ENCODE measurements at regions not wholly inside any gene's neighbourhood (a gene's known extent, or its start where the extent isn't known, plus 50 kb on each side); places are given as distances from the start of the nearest gene placed in this dataset.
A peak's percentile ranks its signal among the peaks of the same experiment; 100 is the strongest.

DNA sequence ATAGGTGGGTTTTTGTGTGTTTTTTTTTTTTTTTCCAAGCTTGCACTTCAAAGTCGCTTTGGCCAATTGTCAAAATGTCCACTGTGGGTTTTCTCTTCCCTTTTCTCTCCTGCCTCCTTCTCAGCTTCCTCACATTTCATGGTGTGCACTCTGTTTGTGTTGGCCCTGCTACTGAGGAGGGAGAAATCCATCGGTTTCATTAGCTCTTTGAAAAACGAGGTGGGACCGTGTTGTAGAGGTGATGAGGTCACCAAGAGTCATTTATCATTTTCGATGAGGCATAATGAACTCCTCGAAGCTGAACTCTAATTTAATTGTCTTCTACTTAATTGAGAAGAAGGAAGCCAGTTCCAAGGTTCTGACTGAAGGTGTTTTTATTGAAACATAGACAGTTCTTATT, 174.4 kb upstream of the TOX3 start:
- no peaks in the 10 kb centered on the region for H3K36me3 ChIP-seq (replicated peaks in 1 of 2; ENCODE audit: control insufficient read depth in 1 of 2, insufficient read depth in 2 of 2, low read length in 2 of 2)
- no peaks in the 10 kb centered on the region for H3K4me1 ChIP-seq (ENCODE audit: insufficient read depth, low read length)
- no peak overlapping the region for H2AFZ ChIP-seq (ENCODE audit: low read length)
- DNase-seq (ENCODE audit: low spot score) (no peak), FAIRE-seq (no peak), ATAC-seq (no peak)
- 8% methylated on average over 6 of the region's 6 CpGs for WGBS (ENCODE audit: low lambda C conversion rate)
- CTCF ChIA-PET (ENCODE audit: low intra/inter-chr PET ratio, low total read pairs) = no interaction called here
- intact Hi-C loops (cut with micrococcal nuclease; ENCODE audit: unreplicated experiment) = no loop called here
- no peaks in the 10 kb centered on the region for H3K9me3 ChIP-seq (ENCODE audit: low read length)
- H3K79me2 ChIP-seq (ENCODE audit: insufficient read depth, low read length) = no peaks in the 10 kb centered on the region
- peaks cover 2 to 3% of the 10 kb centered on the region in 2 experiments; a peak in 1 of 5 replicates for H3K27me3 ChIP-seq (ENCODE audit: control insufficient read depth in 1 of 2, insufficient read depth in 2 of 2, low read length in 2 of 2)
- in situ Hi-C loops (cut with HindIII; ENCODE audit: extremely low pct_ligation_motif_present, low pct_unique_long_range_greater_than_20kb) = no loop called here
- no peak overlapping the region for H3K4me2 ChIP-seq (ENCODE audit: low read depth, low read length)
- H3K27ac ChIP-seq (ENCODE audit: extremely low read length, insufficient read depth, low read length) = no peak overlapping the region
- H4K20me1 ChIP-seq (ENCODE audit: insufficient read depth, low read length) = no peaks in the 10 kb centered on the region
- no TSS peak for BruUV-seq (replicated peaks)
- TF ChIP-seq EHMT2 (IDR thresholded peaks at IDR 0.05; ENCODE audit: borderline replicate concordance, low read depth, low read length) = no peak
- peak; percentile 38; the same call in 1 of the 2 replicates for TF ChIP-seq ATF7 (IDR thresholded peaks at IDR 0.05)
- TF ChIP-seq ATF7 (CRISPR knock-in tag; IDR thresholded peaks at IDR 0.05) = no peak
- no peak for TF ChIP-seq ZNF639 (CRISPR knock-in tag; conservative IDR thresholded peaks at IDR 0.05)
- H3K4me3 ChIP-seq (replicated peaks in 1 of 3; ENCODE audit: insufficient read depth in 1 of 3, low read depth in 2 of 3, low read length in 3 of 3) = no peak overlapping the region
- H3K9ac ChIP-seq (ENCODE audit: insufficient read depth, low read depth, low read length) = no peak overlapping the region
- POLR2A ChIA-PET = no interaction called here

- no peak overlapping the region for H3K27ac ChIP-seq (ENCODE audit: extremely low read length, insufficient read depth, low read length)
- DNase-seq (ENCODE audit: low spot score) (no peak), FAIRE-seq (no peak), ATAC-seq (no peak)
- no peak overlapping the region for H3K4me3 ChIP-seq (replicated peaks in 1 of 3; ENCODE audit: insufficient read depth in 1 of 3, low read depth in 2 of 3, low read length in 3 of 3)
- no peaks in the 10 kb centered on the region for H3K79me2 ChIP-seq (ENCODE audit: insufficient read depth, low read length)
- intact Hi-C loops (cut with micrococcal nuclease; ENCODE audit: unreplicated experiment) (no loop called here), in situ Hi-C loops (cut with HindIII; ENCODE audit: extremely low pct_ligation_motif_present, low pct_unique_long_range_greater_than_20kb) (no loop called here)
- no peaks in the 10 kb centered on the region for H4K20me1 ChIP-seq (ENCODE audit: insufficient read depth, low read length)
- no peak overlapping the region for H3K9ac ChIP-seq (ENCODE audit: insufficient read depth, low read depth, low read length)
- peaks cover 3 to 18% of the 10 kb centered on the region in 2 experiments; a peak in 2 of 5 replicates for H3K27me3 ChIP-seq (ENCODE audit: control insufficient read depth in 1 of 2, insufficient read depth in 2 of 2, low read length in 2 of 2)
- H3K36me3 ChIP-seq (replicated peaks in 1 of 2; ENCODE audit: control insufficient read depth in 1 of 2, insufficient read depth in 2 of 2, low read length in 2 of 2) = no peaks in the 10 kb centered on the region
- 17% methylated on average over 3 of the region's 4 CpGs for WGBS (ENCODE audit: low lambda C conversion rate)
- H3K9me3 ChIP-seq (ENCODE audit: low read length) = no peaks in the 10 kb centered on the region
- H3K4me2 ChIP-seq (ENCODE audit: low read depth, low read length) = no peak overlapping the region
- no peak for TF ChIP-seq ZNF75D (CRISPR knock-in tag; IDR thresholded peaks at IDR 0.05; ENCODE audit: borderline replicate concordance)
- TF ChIP-seq MAX (IDR thresholded peaks at IDR 0.05) = no peak
- TF ChIP-seq ZFP36 (IDR thresholded peaks at IDR 0.05; ENCODE audit: borderline replicate concordance, low read depth, low read length, partially characterized antibody) = no peak
- TF ChIP-seq ZNF556 (CRISPR knock-in tag; IDR thresholded peaks at IDR 0.05; ENCODE audit: borderline replicate concordance) = no peak
- TF ChIP-seq MXD4 (CRISPR knock-in tag; IDR thresholded peaks at IDR 0.05) = no peak
- no peak for TF ChIP-seq ZNF570 (CRISPR knock-in tag; IDR thresholded peaks at IDR 0.05; ENCODE audit: borderline replicate concordance)
- TF ChIP-seq, protein P1, sequence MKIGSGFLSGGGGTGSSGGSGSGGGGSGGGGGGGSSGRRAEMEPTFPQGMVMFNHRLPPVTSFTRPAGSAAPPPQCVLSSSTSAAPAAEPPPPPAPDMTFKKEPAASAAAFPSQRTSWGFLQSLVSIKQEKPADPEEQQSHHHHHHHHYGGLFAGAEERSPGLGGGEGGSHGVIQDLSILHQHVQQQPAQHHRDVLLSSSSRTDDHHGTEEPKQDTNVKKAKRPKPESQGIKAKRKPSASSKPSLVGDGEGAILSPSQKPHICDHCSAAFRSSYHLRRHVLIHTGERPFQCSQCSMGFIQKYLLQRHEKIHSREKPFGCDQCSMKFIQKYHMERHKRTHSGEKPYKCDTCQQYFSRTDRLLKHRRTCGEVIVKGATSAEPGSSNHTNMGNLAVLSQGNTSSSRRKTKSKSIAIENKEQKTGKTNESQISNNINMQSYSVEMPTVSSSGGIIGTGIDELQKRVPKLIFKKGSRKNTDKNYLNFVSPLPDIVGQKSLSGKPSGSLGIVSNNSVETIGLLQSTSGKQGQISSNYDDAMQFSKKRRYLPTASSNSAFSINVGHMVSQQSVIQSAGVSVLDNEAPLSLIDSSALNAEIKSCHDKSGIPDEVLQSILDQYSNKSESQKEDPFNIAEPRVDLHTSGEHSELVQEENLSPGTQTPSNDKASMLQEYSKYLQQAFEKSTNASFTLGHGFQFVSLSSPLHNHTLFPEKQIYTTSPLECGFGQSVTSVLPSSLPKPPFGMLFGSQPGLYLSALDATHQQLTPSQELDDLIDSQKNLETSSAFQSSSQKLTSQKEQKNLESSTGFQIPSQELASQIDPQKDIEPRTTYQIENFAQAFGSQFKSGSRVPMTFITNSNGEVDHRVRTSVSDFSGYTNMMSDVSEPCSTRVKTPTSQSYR (CRISPR knock-in tag; IDR thresholded peaks at IDR 0.05; ENCODE audit: borderline replicate concordance) = no peak
- TF ChIP-seq ZNF414 (CRISPR knock-in tag; IDR thresholded peaks at IDR 0.05) = no peak
- no peaks in the 10 kb centered on the region for H3K4me1 ChIP-seq (ENCODE audit: insufficient read depth, low read length)
- ChIA-PET CTCF (ENCODE audit: low intra/inter-chr PET ratio, low total read pairs) (no interaction called here), POLR2A (no interaction called here)
- H2AFZ ChIP-seq (ENCODE audit: low read length) = no peak overlapping the region
- no TSS peak for BruUV-seq (replicated peaks)
These were observed 171.1 kb upstream of the TOX3 start for GRCh38 chr16:52718046-52718445.
